Activated CD4-positive, alpha-beta T cell treated with anti-CD3 and anti-CD28 coated beads, Interleukin-2, Interleukin-4, amounts not matched to agents 100 ng/mL and 50 ng/mL, durations not matched to agents 16 hours and 8 hours (primary cell): ENCODE measurements at regions not wholly inside any gene's neighbourhood (a gene's known extent, or its start where the extent isn't known, plus 50 kb on each side); places are given as distances from the start of the nearest gene placed in this dataset.
A peak's percentile ranks its signal among the peaks of the same experiment; 100 is the strongest.
"Not testable (repeated sequence)": the region's sequence is repeated elsewhere in the genome, so short reads cannot be mapped to it uniquely, and the experiment has no call there.

Experiments used
- DNase-seq: peaks from one replicate; pipeline ENCODE4 v3.0.0-alpha.2; 2020; ENCODE audit warnings: low spot score

DNA sequence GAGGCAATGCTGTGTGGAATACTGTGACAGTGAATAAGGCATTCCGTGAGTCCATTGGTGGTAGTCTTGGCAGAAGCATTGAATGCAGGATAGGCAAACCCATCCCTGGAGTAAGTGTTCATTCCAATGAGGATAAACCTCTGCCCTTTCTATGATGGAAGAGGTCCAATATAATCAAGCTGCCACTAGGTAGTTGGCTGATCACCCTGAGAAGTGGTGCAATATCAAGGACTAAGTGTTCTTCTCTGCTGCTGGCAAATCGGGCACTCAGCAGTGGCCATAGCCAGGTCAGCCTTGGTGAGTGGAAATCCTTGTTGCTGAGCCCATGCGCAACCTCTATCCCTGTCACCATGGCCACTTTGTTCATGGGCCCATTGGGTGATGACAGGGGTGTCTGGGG, 70.1 kb downstream of the FBXO4 start:
- DNase-seq: no peak

DNA sequence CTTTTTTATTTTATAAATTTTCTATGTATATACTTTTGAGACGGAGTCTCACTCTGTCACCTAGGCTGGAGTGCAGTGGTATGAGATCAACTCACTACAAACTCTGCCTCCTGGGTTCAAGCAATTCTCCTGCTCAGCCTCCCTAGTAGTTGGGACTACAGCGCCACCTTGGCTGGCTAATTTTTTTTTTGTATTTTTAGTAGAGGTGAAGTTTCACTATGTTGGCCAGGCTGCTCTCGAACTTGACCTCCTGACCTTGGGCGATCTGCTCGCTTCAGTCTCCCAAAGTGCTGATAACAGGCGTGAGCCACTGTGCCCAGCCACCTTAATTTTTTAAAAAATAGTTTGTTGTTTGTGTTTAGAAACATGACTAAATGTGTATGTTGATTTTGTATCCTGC, 76.6 kb downstream of the FBXO4 start:
- no peak for DNase-seq

DNA sequence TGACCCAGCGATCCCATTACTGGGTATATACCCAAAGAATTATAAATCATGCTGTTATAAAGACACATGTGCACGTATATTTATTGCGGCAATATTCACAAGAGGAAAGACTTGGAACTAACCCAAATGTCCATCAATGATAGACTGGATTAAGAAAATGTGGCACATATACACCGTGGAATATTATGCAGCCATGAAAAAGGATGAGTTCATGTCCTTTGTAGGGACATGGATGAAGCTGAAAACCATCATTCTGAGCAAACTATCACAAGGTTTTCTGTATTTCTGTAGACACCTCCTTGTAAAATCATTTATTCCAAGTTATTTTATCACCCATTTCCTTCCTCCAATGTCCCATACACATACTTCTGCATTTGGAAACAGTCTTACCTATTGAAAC, 78.8 kb downstream of the FBXO4 start:
- not testable (repeated sequence) for DNase-seq

DNA sequence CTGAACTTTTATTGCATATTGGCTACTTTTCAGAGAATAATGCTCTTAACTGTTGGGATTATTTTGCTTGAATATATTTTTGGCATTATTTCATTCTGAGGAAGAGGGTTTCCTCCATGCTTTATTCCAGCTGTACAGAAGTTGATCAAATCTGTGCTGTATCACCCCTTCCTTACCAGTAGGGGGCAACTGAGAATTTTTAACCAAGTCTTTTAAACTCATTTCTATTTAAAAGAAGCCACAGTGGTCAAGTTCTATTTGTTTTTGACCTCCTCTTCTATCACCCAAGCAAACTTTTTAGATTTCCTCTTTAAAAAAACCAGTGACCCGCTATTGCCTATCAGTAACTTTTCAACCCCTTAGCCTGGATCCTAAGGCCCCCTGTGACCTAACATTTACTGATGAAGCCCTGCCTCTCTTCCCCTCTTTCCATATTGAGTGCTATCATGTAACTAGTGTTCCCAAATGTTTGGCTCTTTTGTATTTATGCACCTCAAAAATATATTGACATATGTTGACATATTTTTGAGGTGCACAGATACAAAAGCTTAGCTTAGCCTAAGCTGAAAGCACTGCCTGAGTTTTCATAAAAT, 80.6 kb downstream of the FBXO4 start:
- peak; percentile 24 for DNase-seq

DNA sequence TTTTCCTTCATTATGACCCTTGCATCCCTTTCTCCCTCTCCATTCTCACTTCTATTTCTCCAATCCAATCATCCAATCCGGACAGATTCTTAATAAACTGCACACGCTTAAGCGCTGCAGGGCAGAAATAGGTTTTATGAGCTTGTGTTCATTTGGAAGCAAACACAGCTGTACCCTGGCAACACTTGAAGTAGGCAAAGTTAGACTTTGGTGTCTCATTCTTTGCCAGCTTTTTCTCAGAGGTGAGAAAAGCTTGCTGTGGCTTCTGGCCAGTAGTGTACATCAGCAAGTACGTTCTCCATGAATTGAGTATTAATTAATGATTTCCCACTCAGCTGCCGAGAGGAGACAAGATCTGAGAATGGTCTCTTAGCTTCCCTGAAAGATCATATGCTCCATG, 88.5 kb downstream of the FBXO4 start:
- DNase-seq: no peak

DNA sequence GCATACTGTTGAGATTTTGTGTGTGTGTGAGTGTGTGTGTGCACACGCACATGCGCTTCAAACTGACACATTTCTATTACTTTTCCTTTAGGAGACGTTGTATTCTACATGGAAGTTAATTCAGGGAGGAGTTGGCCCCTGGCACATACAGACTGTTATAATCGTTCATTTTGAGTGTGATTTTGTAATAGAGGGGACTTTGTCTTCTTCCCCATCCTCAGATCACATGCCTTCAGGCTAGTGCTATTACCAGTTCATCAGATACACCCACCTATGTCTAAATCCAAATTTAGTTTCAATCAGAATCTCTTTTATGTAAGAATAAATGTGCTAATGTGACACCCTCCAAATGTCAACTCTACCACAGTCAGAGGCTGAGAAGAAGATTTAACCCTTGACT, 90.2 kb downstream of the FBXO4 start:
- DNase-seq: no peak

DNA sequence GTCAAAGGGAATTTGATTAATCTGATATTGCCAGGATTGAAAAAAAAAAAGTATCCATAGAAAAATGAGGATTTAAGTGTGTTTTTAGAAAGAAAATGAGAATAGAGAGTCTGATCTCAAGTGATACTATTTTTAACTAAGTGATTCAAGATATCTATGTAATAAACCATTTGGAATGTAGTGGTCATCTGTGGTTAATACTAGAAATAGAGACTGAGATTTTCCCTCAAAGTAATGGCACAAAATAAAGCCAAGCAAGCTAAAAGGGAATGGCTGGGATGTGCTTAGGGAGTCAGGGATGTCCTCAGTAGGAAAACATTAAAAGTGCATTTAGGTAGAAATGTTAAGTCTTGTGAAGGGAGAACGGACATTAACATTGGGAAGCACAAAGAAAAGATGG, 90.6 kb downstream of the FBXO4 start:
- no peak for DNase-seq

DNA sequence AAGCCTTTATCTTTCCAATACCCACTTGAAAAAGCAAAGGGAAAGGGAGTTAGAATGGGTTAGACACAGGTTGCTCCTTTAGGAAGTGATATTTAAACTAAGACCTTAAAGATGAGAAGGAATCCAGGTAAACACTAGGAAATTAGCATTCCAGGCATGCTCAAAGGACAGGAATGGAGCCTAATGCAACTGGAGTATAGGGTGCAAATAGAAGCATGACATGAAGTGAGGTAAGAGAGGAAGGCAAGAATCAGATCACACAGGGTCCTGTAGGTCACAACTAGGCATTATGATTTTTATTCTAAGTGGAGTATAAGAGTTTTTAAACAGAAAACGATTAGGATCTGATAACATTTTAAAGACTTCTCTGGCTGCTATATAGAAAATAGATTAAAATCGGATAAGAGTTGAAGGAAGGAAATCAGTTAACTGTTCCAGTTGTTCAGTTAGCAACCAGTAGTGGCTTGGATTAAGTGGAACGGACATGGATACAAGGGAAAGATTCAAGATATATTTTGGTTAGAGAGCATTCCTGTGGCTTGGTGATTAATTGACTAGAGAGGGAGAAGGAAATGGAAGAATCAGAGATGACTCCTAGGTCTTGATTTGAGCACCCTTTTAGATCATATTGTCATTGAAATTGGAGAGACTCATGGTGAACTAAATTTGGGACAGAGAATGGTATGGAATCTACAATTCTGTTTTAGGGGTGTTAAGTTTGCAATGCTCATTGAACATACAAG, 95.9 kb downstream of the FBXO4 start:
- no peak for DNase-seq

DNA sequence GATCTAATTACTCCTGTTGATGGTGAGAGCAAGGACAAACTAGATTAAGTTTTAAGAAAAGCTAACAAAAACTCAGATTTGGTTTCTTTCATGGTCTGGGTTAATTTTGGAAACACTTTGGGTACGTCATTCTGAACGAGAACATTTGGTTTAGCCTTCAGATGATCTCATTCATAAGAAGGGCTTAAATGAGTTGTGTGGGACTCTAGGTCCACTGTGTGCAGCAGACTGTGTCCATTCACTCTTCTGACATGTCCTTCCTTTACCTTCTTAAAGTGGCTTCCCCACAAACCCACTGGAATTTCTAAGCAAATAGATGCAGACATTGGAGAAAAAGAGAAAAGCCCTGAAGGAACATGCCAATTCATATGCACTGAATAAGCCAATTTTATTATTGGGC, 96.8 kb downstream of the FBXO4 start:
- DNase-seq: no peak

DNA sequence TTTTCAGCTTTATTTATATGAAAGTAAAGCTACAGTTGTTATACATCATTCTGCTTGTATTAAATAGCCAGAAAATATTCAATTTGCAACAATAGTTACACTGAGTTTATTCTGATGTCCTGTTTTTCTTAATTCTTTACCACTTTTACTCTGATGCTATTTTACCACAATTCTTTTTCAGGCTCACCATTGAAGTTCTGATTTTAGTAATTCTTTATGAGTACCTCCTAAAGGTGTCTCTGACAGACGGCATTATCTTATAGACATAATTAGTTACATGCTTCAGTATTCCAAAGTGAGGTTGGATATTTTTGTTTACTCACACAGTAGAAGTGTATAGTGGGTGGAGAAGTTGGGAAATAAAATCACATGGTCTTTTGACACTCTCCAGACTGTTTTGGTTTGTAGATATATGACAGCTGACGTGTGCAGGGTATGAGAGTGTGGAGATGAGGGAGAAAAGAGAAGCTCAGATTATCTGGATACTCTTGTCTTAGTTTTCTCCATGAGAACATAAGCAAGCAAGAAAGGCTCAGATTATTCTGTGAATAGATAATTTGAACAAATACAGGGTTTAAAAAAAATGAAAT, 97.4 kb downstream of the FBXO4 start:
- DNase-seq: no peak

DNA sequence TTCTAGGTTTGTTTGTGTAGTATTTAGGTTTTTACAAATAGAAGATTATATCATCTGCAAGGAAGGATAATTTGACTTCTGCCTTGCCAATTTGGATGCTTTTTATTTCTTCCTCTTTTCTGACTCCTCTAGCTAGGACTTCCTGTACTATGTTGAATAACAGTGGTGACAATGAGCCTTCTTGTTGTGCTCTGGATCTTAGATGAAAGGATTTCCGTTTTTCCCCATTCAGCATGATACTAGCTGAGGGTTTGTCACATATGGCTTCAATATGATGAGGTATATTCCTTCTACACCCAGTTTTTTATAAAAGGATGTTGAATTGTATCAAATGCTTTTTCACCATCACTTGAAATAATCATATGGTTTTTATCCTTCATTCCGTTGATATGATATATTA, 101.4 kb downstream of the FBXO4 start:
- no peak for DNase-seq

DNA sequence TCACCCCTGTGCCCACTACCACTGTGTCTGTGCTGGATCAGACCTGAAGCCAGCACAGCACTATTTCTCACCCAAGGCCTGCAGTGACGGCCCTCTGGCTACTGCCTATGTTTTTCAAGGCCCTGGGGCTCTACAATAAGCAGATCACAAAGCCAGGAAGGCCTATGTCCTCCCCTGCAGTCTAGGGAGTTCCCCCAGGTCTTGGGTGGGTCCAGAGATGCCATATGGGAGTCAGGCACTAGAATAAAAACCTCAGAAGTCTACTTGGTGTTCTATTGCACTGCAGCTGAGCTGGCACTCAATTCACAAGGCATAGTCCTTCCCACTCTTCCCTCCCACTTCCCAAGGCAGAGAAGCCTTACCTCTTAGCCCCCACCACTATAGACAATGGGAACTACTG, 107.1 kb downstream of the FBXO4 start:
- DNase-seq: no peak

DNA sequence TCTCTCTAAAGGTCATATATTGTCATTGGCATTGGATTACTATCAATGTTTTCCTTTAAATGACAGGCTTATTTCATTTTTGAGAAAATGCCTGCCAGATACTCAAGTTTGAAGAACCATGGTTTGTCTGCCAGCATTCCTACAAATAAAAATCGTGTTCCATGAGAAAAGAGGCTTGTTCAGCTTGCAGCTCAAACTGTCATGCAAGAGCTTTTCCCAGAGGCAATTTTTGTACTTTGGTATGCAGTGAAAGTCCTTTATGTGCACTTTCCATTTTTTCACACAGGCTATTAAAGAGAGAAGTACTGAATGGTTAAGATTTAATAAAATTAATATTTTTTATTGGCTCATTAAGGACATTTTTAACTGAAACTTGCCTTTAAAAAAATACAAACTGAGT, 110.4 kb downstream of the FBXO4 start:
- DNase-seq: no peak

DNA sequence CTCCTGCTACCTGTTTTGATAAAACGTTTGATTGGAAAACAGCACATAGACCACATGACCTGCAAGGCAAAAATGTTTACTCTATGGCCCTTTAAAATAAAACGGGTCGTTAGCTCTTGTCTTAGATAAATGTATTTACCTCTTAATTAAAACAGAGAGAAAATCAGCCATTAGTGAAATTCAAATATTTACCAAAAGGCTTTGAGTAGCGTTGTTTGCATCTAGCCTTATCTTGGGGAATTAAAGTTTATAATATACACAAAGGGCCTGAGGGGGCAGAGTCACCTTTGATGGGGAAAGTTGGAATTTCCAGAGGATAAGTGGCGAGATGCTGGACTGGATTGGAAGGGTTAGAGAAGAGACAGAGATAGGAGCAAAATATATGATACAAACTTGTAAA, 111.3 kb downstream of the FBXO4 start:
- DNase-seq: no peak

DNA sequence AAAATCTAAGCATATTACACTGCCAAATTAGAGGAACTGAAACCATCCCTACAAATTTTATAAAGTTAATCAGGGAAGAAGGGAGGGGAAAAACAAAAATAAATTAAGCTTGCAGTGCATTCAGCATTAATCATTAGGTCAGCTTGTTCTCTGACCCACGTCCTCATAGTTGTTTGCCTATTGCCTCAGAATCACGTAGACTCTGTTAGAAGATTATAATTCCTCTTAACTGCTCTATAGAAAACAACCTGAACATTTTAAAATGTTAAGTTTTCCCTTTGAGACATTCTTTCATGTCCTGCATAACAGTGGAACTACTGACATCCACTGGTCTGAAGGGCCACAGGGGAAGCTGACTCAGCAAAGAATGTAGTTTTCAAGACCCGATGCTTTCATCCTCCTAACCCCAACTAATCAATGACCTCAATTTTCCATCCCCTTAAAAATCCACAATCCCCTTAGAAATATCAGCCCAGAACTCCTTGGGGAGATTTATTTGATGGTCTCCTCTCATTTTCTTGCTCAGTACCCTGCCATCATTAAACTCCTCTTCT, 112.4 kb downstream of the FBXO4 start:
- no peak for DNase-seq

DNA sequence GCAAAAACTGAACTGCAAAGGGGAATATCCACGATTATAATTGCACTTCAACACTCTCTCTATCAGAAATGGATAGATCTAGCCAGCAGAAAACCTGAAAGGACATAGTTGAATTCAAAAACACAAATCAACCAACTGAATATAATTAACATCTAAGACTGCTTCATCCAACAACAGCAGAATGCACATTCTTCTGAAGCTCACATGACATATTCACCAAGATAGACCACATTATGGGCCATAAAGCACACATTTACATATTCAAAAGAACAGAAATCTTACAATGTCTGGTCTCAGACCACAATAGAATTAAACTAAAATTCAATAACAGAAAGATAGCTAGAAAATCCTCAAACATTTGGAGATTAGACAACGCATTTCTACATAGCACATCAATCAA, 118.3 kb downstream of the FBXO4 start:
- no peak for DNase-seq

DNA sequence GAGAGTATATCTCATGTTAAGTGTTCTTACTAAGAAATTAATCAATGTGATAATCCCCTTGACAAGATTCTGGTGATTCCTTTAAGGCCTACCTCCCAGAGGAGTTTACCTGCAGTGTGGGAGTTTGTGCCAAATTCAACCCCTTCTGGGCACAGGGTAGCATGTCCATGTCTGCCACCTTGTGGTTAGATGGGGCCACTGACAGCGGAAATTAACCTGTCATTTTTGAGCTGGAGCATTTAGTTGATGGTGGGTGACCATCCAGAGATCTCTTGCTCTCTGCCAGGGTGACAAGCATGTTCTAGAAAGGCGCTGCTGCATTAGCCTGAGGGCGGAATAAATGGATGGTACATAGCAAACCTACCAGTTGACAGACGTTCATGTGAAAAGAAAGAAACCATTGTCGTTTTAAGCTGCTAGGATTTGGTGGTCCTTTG, 132.2 kb downstream of the FBXO4 start:
- DNase-seq: peak; percentile 58

DNA sequence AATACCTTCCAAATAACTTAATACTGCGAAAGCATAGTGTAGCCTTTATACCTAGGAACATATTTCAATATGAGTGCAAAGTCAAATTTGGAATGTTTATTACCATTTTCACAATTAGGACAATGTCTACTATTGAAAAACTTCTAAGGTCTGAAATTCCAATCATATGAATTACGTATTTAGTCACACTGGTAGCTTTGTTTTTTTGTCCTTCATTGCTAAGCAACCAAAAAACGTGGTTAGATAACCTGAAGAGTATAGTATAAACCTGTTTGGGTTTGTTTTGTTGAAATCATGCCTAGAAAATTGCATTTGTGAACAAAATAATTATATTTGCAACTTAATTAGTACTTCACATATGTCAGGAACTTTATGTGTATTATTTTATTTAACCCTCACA, 134.2 kb downstream of the FBXO4 start:
- no peak for DNase-seq

DNA sequence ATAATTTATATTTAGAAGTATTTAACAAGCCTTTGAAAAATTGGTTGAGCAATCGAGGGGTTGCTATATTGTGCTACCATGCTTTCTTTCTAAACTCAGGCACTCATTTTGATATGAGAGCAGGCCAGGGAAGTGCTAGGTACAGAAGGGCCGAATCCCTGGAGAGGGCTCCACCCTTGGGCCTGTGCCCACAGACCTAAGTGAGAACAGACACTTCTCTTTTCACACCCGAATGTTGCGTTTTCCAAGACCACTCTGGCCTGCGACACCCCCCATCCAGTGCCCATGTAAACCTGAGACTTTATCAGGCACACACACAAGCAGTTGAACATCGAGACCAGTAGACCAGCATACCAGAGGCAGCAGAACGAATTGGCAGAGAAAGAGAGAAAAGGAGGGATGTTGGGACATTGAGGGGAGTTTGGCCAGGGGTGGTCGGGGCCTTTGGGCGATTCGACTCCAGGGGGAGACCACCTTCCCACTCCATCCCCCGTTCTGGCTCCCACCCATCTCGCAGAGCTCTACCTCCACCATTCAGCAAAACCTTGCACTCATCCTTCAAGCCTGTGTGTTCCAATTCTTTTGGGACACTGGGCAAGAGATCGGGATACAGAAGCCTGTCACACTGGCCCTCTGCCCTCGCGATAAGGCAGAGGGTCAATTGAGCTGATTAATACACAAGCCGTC, 134.8 kb downstream of the FBXO4 start:
- no peak for DNase-seq

DNA sequence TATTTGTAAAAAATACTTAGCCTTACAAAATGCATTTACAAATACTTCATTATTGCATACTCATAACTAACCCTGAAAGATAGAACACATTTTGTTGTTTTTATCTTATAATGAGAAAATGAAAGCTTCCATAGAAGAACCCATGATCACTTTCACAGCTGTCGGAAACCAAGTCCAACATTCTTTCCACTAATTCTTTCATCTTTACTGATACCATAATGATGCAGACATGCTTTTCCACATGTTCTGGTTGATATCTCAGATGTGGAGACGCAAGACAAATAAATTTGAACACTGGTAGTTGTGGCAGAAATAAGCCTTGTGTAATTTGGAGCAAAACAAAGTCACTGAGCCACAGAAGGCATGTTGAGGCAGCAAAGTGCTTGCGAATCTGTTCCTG, 136.0 kb downstream of the FBXO4 start:
- no peak for DNase-seq

DNA sequence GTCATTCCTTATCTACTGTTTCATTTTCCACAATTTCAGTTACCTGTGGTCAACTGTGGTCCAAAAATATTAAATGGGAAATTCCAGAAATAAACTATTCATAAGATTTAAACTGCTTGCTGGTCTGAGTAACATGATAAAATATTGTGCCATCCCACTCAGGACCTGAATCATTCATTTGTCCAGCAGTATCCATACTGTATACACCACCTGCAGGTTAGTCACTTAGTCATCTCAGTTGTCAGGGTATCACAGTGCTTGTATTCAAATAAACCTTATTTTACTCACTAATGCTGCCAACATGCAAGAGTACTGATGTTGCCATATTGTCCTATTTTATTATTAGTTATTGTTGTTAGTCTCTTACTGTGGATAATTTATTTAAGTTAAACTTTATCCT, 139.7 kb downstream of the FBXO4 start:
- DNase-seq: no peak

DNA sequence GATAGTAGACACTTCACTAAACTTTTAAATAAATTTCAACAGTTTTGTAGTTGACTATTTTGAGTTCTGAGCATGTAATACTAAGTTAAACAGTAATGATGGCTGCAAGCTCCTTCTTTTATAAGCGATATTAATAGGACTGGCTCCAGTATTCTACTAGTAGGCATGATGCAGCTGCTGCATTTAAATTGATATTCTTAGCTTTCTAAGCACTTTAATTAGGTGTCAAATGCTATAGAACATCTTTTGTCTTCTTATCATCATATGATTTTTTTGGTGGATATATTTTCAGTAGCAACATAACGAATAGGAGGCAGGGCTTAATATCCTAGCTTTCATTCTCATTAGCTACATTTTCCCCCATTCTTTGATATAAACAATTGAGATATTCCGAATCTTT, 141.1 kb downstream of the FBXO4 start:
- DNase-seq: no peak

DNA sequence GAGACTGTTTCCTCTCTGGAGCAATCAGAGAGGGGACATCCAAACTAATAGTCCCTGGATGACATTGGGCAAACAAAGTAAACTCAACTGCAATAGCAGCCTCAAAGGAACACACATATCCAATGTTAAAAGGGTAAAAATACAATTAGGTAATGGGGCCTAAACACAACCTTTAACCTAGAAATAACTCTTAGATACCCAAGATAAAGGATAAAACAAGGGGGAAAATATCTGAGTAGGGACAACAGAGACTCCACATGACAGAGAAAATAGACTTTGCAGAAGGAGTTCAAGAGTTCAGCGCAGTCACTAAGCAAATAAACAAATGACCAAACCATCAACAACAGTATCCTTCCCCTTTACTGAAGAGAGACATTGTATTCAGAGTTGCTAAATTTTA, 149.3 kb downstream of the FBXO4 start:
- no peak for DNase-seq
